ENCODE measurements at regions not wholly inside any gene's neighbourhood (a gene's known extent, or its start where the extent isn't known, plus 50 kb on each side); places are given as distances from the start of the nearest gene placed in this dataset.
A peak's percentile ranks its signal among the peaks of the same experiment; 100 is the strongest.

DNA sequence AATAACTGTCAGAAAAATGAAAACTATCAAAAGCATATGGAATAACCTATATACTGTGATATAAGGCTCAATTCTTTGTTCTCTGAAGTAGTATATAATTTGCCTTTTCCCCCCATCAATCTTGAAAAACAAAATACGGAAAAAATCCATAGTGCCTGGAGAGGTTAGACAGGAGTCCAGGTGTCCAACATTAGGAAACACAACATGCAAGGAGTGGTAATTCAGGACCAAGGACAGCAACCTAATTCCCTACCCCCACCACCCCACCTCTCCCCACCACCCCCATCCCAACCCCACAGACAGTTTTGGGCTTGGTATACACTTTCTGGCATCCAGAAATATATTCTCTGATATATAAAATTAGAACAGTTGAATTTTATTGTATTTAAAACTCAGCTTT, 55.1 kb upstream of the SLC25A26 start:
- DNase-seq = no peak

GRCh38 chr3:66164155-66164554, 56.6 kb upstream of the SLC25A26 start:
- DNase-seq = no peak

GRCh38 chr3:66163222-66163621, 57.6 kb upstream of the SLC25A26 start:
- no peak for DNase-seq

DNA sequence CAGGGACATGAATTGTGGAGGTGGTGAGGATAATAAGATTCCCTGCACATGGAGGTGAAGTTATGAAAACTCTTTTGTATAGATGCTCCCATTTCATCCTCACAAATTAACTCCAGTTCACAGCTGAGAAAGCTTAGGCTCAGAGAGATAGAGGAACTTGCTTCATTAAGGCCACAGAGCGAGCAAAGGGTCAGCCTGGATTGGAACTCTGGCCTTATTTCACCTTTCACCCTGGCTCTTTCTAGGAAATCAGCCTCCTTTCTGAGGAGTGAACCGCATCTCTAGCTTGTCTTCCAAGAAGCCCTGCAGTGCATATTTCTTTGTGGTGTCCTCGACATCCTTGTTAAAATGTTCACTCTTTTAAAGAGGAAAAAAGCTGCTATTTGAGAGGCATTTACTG, 58.0 kb upstream of the SLC25A26 start:
- DNase-seq = no peak

- DNase-seq = no peak
These were observed 61.7 kb upstream of the SLC25A26 start for GRCh38 chr3:66158933-66159683.

DNA sequence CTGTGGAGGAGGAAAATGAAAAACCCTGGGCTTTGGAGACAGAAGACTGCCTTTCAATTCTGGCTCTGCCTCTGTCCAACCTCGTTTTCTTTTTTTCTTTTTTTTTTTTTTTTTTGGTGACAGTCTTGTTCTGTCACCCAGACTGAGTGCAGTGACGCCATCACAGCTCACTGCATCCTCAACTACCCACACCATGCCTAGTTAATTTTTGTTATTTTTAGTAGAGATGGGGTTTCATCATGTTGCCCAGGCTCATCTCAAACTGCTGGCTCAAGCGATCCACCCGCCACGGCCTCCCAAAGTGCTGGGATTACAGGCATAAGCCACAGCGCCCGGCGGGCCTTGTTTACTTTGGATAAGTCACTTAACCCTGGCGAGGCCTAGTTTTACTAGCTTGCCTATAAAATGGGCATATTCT, 66.3 kb upstream of the SLC25A26 start:
- DNase-seq = no peak

GRCh38 chr3:66153481-66154443, 67.0 kb upstream of the SLC25A26 start:
- DNase-seq = no peak

DNA sequence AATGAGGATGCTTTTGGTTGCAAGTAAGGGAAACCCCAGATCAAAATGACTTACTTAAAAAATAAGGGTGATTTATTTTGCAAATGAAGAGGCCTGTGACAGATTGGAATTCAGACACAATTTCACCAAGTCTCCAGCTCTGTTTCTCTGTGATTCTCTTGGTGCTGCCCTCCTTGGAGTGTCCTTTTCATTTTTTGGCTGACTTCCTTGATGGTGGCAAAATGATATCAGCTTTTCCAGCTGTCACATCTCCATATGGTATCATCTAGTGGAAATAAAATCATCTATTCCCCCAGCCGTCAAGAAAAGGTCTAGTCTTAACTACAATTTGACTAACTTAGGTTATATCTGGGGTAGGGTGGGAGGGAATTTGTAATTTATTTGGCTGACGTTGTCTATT, 68.5 kb upstream of the SLC25A26 start:
- no peak for DNase-seq

GRCh38 chr3:66150977-66151376, 69.8 kb upstream of the SLC25A26 start:
- DNase-seq = no peak

- no peak for DNase-seq
These were observed 71.5 kb upstream of the SLC25A26 start for GRCh38 chr3:66149269-66149668.

DNA sequence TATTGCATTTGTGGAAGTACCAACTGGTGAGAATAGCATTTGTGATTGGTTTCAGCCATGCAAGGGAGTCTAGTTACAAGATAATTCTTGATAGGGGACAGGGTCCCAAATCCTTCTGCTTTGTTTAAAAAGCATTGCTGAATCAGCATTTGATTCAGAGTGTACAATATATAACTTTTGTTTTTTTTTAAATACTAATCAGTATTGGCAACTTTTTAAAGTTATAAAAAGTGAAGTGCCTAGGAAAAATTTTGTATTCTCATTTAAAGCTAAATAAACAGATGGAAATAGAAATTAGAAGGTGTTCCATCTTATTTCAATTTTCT, 75.4 kb upstream of the SLC25A26 start:
- DNase-seq = no peak

- DNase-seq = no peak
These were observed 76.0 kb upstream of the SLC25A26 start for GRCh38 chr3:66144568-66145407.

DNA sequence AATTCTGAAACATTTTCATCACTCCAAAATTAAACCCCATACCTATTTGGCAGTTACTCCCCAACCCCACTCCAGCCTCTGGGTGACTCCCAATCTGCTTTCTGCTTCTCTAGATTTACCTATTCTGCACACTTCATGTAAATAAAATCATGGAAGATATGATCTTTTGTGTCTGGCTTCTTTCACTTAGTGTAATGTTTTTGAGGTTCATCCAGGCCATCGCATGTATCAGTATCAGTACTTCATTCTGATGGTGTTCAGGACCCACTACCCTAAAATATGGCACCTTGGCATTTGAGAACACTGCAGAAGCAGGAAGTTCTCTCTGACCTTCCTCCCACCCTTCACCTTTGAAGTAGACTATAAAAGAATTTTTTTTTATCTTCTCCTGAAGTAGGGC, 78.7 kb upstream of the SLC25A26 start:
- DNase-seq = no peak

DNA sequence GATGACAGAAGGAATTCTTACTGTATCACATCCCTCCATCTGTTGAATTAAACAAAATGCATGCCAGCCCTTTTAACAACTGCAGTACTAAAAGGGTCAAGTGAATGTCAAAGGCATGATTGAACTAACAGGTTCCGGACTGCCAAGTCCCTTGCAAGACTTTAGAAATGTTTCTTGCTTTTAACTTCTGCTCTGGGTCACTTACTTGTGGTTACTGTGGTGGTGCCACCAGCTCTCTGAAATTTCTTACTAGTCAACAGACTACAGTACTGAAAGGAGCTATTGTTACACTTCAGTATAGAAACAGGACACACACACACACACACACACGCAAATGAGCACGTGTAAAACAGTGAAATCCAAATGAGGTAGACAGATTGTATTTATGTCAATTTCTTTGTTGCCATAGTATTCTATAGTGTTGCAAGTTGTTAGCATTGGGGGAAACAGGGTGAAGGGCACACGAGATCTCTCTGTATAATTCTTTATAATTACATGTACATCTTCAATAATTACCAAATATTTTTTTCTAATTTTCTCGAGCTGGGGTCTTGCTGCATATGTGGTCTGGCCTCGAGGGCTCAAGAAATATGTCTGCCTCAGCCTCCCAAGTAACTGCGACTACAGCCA, 79.9 kb upstream of the SLC25A26 start:
- DNase-seq = no peak

DNA sequence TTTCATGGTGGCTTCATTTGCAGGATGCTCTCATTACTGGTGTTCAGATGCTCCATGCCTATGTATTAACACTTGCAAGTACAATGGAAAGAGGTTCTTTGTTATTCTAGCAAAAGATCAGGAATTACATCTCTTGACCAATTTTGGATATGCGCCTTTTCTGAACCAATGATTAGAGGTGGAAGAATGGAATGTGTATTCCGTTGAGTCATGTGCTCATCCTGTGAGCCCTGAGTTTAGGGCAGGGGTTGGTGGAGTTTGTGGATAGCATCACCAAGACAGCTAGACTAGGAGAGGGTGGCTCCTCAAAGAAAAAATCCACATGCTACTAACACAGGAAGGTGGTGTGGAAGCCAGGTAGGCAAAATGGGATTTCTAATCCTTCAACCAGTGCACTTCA, 80.7 kb upstream of the SLC25A26 start:
- DNase-seq = no peak

- DNase-seq = no peak
These were observed 81.4 kb upstream of the SLC25A26 start for GRCh38 chr3:66139415-66139814.

DNA sequence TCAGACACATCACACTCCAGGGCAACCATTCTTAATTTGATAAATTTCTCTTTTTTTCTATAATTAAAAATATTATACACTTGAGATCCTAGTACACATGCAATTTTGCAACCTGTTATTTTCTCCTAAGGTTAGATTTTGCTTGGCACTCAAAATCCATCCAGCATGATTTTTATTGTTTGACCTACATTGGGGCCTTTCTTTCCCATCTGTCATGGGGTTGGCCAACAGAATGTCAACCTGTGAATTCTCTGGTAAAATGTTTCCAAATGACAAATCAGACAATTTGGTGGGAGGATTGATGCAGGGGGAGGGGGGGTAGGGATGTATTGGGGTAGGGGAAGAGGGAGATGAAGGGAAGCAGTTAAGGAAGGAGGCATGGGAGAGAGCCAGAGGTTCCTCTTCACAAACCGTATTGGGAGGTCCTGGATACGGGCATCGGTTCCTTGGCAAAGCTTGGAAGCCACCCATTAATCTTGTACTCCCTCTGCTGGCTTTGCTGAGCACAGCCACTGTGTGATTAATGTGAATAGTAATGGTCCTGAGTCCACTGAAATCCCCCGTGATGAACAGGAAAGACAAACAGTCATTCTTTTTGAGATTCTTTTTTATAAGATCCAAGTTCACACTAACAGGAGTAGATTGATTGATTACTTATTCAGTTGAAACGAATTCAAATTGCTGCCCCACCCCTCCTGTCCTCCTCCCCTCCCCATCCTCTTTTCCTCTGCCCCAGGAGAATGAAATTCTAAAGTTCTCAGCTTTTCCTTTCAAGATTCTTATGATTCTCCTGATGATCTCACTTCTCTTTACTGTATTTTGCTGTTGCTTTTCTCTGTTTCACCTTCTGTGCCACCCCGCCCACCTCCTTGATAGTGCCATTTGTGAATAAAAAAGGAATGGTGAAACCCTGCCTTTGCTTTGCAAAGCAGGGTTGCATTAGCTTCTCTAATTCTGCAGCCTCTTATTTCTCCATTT, 82.2 kb upstream of the SLC25A26 start:
- DNase-seq = peak; percentile 14

DNA sequence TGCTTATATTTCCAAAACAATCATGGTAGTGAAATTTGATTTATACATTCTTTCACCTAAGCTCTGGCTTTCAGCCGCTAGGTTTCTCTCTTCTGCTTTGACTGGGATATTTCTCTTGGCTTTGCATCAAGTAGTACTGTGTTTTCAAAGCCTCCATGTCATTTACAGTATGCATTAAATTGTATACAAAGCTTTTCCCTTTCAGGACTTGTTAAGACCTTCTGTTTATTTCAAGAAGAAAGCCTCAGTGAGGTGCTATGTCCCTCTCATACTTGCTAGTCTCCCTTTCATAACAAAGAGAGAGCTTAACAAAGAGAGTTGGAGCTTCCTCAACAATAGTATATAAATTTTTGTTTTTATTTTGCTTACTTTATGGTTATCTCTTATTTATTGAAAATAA, 84.2 kb upstream of the SLC25A26 start:
- no peak for DNase-seq

DNA sequence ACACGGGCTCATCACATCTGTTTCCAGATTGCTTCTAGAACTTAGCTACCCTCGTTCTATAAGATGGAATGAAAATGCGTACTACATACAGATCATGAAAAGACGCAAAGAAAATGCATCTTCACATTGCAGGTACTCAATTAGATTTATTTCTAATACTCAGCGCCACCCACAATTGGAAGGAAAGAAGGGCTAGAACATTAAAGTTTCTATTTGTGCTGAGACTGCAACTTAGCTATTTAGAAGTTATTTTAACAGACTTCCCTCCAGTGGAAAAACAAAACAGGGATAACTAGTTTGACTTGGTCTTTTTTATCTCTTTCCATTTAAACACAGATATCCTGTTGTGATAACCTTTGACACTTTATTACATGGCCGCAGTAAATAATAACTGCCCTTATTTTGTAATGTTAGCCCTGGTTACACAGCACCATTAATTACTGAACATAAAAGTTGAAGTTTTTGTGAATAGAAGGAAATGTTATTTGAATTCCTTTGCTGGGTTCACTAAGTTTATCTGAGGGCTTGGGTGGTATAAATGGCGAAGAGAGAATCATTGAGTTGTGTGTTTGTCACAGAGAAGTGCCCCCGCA, 86.9 kb upstream of the SLC25A26 start:
- no peak for DNase-seq

DNA sequence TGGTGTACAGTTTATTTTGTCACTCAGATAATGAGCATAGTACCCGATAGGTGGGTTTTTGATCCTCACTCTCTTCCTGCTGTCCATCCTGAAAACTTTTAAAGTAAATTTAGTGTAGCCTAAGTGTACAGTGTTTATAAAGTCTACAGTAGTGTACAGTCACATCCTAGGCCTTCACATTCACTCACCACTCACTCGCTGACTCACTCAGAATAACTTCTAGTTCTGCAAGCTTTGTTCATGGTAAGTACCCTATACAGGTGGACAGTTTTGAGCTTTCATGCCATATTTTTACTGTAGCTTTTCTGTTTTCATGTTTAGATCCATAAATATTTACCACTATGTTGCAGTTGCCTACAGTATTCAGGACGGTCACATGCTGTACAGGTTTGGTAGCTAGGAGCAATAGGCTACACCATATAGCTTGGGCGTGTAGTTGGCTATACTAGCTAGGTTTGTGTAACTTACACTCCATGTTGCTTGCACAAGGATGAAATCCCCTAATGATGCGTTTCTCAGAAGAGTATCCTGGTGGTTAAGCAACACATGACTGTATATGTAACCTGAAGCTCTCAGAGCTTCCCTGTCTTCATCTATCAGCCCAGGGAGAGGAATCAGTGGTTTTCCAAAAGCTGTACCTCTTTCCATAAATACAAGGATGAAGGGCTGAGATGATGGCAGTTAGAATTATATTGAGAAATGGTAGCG, 87.6 kb upstream of the SLC25A26 start:
- no peak for DNase-seq

- no peak for DNase-seq
These were observed 89.9 kb upstream of the MAGI1 start for GRCh38 chr3:66128623-66129022.
